ENCODE measurements at regions not wholly inside any gene's neighbourhood (a gene's known extent, or its start where the extent isn't known, plus 50 kb on each side); places are given as distances from the start of the nearest gene placed in this dataset.
"Not testable (repeated sequence)": the region's sequence is repeated elsewhere in the genome, so short reads cannot be mapped to it uniquely, and the experiment has no call there.

DNA sequence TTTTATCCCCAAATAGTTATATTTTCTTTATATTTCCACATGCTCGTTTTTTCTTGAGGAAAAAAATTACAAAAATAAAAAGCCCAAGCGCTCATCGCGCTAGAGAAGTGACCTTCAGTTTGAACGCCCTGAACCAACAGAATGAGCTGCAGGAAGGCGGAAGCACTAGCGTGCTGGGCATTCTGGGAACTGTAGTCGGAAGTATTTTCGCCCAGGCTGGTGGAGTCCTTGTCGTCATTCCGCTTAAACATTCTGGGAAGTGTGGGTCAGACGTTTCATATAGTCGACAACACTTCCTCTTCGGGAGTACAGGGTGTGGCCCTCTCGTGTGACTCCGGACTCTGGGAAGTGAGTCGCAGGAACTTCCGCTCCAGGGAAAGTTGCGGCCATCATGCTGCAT is 692.4 kb upstream of the DEFB115 start:
- TF ChIP-seq, protein P1, sequence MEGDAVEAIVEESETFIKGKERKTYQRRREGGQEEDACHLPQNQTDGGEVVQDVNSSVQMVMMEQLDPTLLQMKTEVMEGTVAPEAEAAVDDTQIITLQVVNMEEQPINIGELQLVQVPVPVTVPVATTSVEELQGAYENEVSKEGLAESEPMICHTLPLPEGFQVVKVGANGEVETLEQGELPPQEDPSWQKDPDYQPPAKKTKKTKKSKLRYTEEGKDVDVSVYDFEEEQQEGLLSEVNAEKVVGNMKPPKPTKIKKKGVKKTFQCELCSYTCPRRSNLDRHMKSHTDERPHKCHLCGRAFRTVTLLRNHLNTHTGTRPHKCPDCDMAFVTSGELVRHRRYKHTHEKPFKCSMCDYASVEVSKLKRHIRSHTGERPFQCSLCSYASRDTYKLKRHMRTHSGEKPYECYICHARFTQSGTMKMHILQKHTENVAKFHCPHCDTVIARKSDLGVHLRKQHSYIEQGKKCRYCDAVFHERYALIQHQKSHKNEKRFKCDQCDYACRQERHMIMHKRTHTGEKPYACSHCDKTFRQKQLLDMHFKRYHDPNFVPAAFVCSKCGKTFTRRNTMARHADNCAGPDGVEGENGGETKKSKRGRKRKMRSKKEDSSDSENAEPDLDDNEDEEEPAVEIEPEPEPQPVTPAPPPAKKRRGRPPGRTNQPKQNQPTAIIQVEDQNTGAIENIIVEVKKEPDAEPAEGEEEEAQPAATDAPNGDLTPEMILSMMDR (IDR thresholded peaks at IDR 0.05), result not testable (repeated sequence)
- not testable (repeated sequence) for TF ChIP-seq POLR2A (IDR thresholded peaks at IDR 0.05)
